ENCODE measurements at regions not wholly inside any gene's neighbourhood (a gene's known extent, or its start where the extent isn't known, plus 50 kb on each side); places are given as distances from the start of the nearest gene placed in this dataset.

DNA sequence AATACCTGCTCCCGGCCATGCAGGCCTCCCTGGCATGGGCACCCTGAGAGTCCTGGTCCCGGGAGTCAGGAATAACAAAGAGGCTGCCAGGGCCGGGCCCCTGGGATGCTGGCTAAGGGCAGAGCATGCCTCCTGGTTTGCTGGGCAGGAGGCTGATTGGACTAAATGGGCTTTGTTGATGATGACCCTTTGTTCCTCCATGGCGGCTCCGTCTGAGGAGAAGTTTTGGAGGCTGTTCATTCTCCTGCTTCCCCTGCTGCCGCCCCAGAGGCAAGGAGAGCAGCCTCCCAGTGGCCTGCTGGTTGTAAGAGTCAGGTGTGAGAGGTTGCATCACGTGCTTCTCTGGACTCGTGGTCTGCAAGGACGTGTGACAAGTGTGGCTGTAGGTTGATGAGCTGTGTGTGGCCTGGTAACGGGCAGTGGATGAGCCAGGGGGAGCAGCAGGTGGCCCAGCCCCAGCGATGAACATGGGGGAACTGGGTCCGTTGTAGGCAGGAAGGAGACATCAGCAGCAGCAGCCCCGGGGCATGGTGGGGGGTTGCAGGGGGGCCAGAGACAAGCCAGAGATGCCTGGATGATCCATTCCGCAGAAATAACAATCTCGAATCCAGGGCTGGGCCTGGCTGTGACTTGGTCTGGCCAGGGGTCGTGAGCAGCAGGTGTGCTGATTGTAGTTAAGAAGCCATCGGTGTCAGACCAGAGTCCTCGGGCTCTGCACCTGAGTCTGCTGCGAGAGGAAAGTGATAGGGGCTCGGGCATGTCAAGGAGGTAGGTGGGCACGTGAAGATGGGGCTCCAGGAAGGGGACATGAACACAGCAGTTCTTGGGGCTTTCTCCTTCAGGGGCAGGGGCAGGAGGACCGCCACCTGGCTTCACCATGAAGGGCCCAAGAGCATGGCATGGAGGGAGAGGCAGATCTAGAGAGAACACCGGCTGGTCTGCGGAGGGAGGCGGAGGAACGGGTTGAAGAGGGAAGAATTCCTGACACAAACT is 101.4 kb downstream of the TNFRSF13B start:
- no peak for TF ChIP-seq CTCF (IDR thresholded peaks at IDR 0.05; ENCODE audit: low read depth, low read length)
- TF ChIP-seq EZH2phosphoT487 (IDR thresholded peaks at IDR 0.05; ENCODE audit: low read depth) = no peak

Data from OCI-LY3 (cell line).